Adrenal gland (tissue), 5 donors: ENCODE measurements at regions not wholly inside any gene's neighbourhood (a gene's known extent, or its start where the extent isn't known, plus 50 kb on each side); places are given as distances from the start of the nearest gene placed in this dataset.

ENCODE experiments used
- POLR2A ChIP-seq, 2 donors: fragments of 450-650 bp; IDR thresholded peaks; one replicate each; pipeline ENCODE4 v1.6.1; 2017; ENCODE audit warnings: antibody characterized with exemption in 2 of 2, mild to moderate bottlenecking in 2 of 2, moderate library complexity in 1 of 2
- TF ChIP-seq, protein P1 (sequence below), 6 experiments: fragments of 450-650 bp in 4 of 6; fragments of 200-600 bp in 2 of 6; sonication (generic) in 1 of 6; IDR thresholded peaks; 1 replicate in 5 of 6; 2 replicates in 1 of 6; pipeline versions ENCODE4 v1.5.1 to v1.8.0; 2016 to 2021; ENCODE audit warnings: antibody characterized with exemption in 6 of 6, mild to moderate bottlenecking in 2 of 6, moderate library complexity in 1 of 6
- donor health status: DM: no; HTN: no; CAD: no.

DNA sequence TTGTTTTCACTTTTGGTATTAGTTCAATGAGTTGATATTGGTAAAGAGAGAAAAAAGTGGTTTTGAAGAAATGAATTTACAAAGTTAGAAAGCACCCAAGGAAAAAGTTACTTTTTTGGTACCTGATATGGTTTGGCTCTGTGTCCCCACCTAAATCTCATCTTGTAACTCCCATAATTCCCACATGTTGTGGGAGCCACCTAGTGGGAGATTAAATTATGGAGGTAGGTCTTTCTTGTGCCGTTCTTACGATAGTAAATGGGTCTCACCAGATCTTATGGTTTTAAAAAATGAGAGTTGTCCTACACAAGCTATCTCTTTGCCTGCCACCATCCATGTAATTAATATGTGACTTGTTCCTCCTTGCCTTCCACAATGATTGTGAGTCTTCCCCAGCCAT is 965.6 kb upstream of the NRXN1 start:
- TF ChIP-seq, protein P1, sequence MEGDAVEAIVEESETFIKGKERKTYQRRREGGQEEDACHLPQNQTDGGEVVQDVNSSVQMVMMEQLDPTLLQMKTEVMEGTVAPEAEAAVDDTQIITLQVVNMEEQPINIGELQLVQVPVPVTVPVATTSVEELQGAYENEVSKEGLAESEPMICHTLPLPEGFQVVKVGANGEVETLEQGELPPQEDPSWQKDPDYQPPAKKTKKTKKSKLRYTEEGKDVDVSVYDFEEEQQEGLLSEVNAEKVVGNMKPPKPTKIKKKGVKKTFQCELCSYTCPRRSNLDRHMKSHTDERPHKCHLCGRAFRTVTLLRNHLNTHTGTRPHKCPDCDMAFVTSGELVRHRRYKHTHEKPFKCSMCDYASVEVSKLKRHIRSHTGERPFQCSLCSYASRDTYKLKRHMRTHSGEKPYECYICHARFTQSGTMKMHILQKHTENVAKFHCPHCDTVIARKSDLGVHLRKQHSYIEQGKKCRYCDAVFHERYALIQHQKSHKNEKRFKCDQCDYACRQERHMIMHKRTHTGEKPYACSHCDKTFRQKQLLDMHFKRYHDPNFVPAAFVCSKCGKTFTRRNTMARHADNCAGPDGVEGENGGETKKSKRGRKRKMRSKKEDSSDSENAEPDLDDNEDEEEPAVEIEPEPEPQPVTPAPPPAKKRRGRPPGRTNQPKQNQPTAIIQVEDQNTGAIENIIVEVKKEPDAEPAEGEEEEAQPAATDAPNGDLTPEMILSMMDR (IDR thresholded peaks at IDR 0.05), result no peak
- no peak for TF ChIP-seq POLR2A (IDR thresholded peaks at IDR 0.05)
